ENCODE measurements at regions not wholly inside any gene's neighbourhood (a gene's known extent, or its start where the extent isn't known, plus 50 kb on each side); places are given as distances from the start of the nearest gene placed in this dataset.

GRCh38 chr6:22020299-22021003, 276.4 kb downstream of the PRL start:
- no peak for DNase-seq (ENCODE audit: low read depth)

GRCh38 chr6:22021966-22022365, 274.9 kb downstream of the PRL start:
- no peak for DNase-seq (ENCODE audit: low read depth)

- DNase-seq (ENCODE audit: low read depth): no peak
Measured at GRCh38 chr6:22023937-22024336, 272.9 kb downstream of the PRL start.

GRCh38 chr6:22024973-22025467, 271.8 kb downstream of the PRL start:
- no peak for DNase-seq (ENCODE audit: low read depth)

GRCh38 chr6:22025468-22026163, 271.2 kb downstream of the PRL start:
- no peak for DNase-seq (ENCODE audit: low read depth)

- DNase-seq (ENCODE audit: low read depth): no peak
Measured at GRCh38 chr6:22026164-22026678, 270.6 kb downstream of the PRL start.

GRCh38 chr6:22027040-22027725, 269.7 kb downstream of the PRL start:
- no peak for DNase-seq (ENCODE audit: low read depth)

- DNase-seq (ENCODE audit: low read depth): no peak
Measured at GRCh38 chr6:22028403-22029090, 268.3 kb downstream of the PRL start.

- DNase-seq (ENCODE audit: low read depth): no peak
Measured at GRCh38 chr6:22029171-22029570, 267.7 kb downstream of the PRL start.

GRCh38 chr6:22030730-22031619, 265.9 kb downstream of the PRL start:
- no peak for DNase-seq (ENCODE audit: low read depth)

- DNase-seq (ENCODE audit: low read depth): no peak
Measured at GRCh38 chr6:22035690-22036089, 261.1 kb downstream of the PRL start.

- DNase-seq (ENCODE audit: low read depth): no peak
Measured at GRCh38 chr6:22036275-22036674, 260.6 kb downstream of the PRL start.

- DNase-seq (ENCODE audit: low read depth): no peak
Measured at GRCh38 chr6:22036699-22037098, 260.1 kb downstream of the PRL start.

- no peak for DNase-seq (ENCODE audit: low read depth)
Measured at GRCh38 chr6:22041797-22042480, 254.9 kb downstream of the PRL start.

GRCh38 chr6:22042706-22043105, 254.1 kb downstream of the PRL start:
- no peak for DNase-seq (ENCODE audit: low read depth)

- no peak for DNase-seq (ENCODE audit: low read depth)
Measured at GRCh38 chr6:22043284-22043962, 253.4 kb downstream of the PRL start.

- DNase-seq (ENCODE audit: low read depth): no peak
Measured at GRCh38 chr6:22045261-22045912, 251.4 kb downstream of the PRL start.

- DNase-seq (ENCODE audit: low read depth): no peak
Measured at GRCh38 chr6:22049002-22049401, 247.8 kb downstream of the PRL start.

- DNase-seq (ENCODE audit: low read depth): no peak
Measured at GRCh38 chr6:22053391-22053997, 243.3 kb downstream of the PRL start.

Data from forelimb muscle (tissue), 1 donor.